WERI-Rb-1 (cell line): ENCODE measurements at regions not wholly inside any gene's neighbourhood (a gene's known extent, or its start where the extent isn't known, plus 50 kb on each side); places are given as distances from the start of the nearest gene placed in this dataset.
A peak's percentile ranks its signal among the peaks of the same experiment; 100 is the strongest.

Experiments used
- DNase-seq: peaks from one replicate; pipeline ENCODE4 v3.0.0-alpha.2; 2020
- H3K27ac ChIP-seq: fragments of 250-450 bp; sonication (Bioruptor Pico); 2 replicates; pipeline ENCODE4 v1.5.1; 2020; ENCODE audit warnings: mild to moderate bottlenecking, moderate library complexity
- H3K27me3 ChIP-seq: fragments of 250-450 bp; sonication (Bioruptor Pico); 2 replicates; pipeline ENCODE4 v1.5.1; 2021; ENCODE audit warnings: mild to moderate bottlenecking, low read depth, moderate library complexity; ENCODE audit not compliant: insufficient read depth, severe bottlenecking
- H3K36me3 ChIP-seq: fragments of 250-450 bp; sonication (Bioruptor Pico); 2 replicates; pipeline ENCODE4 v1.5.1; 2020; ENCODE audit warnings: mild to moderate bottlenecking, moderate library complexity
- H3K4me3 ChIP-seq: 2 replicates; pipeline ENCODE4 v1.5.1; 2011; ENCODE audit warnings: low read depth, mild to moderate bottlenecking, control low read depth, low read length
- H3K9me3 ChIP-seq: fragments of 250-450 bp; sonication (Bioruptor Pico); 2 replicates; pipeline ENCODE4 v1.5.1; 2021; ENCODE audit warnings: mild to moderate bottlenecking, moderate library complexity; ENCODE audit not compliant: severe bottlenecking
- TF ChIP-seq, protein P1 (sequence below): IDR thresholded peaks from 2 replicates; pipeline ENCODE4 v1.5.1; 2011; ENCODE audit warnings: low read depth, mild to moderate bottlenecking, control low read depth, inconsistent platforms, low read length

DNA sequence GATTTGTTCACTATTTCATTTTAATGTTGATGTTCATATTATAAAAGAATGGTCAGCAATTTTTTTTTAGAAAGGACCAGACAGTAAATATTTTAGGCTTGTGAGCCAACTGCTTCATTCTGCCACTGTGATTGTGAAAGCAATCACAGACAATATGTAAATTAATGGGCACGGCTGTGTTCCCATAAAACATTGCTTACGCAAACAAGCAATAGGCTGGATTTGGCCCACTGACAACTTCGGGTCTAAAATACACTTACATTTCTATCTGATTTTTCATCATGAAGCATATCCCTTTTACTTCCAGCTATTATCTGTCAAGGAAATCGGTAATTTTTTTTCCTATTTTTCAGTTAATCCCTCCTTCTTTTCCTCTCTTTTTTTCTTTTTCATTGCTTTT lies 182.2 kb upstream of the CDH2 start:
- H3K9me3 ChIP-seq: no peaks in the 10 kb centered on the region
- TF ChIP-seq, protein P1, sequence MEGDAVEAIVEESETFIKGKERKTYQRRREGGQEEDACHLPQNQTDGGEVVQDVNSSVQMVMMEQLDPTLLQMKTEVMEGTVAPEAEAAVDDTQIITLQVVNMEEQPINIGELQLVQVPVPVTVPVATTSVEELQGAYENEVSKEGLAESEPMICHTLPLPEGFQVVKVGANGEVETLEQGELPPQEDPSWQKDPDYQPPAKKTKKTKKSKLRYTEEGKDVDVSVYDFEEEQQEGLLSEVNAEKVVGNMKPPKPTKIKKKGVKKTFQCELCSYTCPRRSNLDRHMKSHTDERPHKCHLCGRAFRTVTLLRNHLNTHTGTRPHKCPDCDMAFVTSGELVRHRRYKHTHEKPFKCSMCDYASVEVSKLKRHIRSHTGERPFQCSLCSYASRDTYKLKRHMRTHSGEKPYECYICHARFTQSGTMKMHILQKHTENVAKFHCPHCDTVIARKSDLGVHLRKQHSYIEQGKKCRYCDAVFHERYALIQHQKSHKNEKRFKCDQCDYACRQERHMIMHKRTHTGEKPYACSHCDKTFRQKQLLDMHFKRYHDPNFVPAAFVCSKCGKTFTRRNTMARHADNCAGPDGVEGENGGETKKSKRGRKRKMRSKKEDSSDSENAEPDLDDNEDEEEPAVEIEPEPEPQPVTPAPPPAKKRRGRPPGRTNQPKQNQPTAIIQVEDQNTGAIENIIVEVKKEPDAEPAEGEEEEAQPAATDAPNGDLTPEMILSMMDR: no peak
- no peak overlapping the region for H3K27ac ChIP-seq
- DNase-seq: no peak
- no peaks in the 10 kb centered on the region for H3K36me3 ChIP-seq
- H3K4me3 ChIP-seq: no peak overlapping the region
- no peaks in the 10 kb centered on the region for H3K27me3 ChIP-seq

DNA sequence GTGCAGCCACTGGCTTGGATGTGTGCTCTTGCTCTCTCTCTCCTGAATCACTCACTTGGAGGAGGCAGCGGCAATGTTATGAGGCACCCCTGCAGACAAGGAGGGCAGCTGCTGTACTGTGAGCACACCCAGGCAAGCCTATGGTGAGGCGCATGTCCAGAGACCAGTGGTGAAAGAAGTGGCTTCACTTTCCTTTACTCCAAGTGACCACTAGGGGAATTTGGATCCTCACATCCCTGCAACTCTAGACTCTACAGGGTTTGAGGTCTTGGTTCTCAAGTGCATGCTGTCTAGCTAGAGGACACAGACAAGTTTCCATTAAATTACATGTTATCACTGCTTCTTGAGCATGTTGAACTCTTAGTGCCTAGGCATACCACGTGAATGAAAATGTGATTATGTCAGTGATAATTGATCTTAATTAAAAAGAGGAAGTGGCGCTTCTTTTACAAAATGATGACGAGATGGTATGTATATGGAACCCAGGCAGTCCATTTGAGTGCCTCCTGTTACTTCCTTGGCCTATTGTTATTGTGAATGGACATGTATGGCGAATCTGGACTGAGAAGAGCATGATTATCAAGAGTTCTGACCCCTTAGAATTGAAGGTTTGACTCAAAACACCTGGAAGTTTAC lies 181.0 kb upstream of the CDH2 start:
- no peak overlapping the region for H3K4me3 ChIP-seq
- TF ChIP-seq, protein P1: peak; percentile 59
- no peaks in the 10 kb centered on the region for H3K36me3 ChIP-seq

DNA sequence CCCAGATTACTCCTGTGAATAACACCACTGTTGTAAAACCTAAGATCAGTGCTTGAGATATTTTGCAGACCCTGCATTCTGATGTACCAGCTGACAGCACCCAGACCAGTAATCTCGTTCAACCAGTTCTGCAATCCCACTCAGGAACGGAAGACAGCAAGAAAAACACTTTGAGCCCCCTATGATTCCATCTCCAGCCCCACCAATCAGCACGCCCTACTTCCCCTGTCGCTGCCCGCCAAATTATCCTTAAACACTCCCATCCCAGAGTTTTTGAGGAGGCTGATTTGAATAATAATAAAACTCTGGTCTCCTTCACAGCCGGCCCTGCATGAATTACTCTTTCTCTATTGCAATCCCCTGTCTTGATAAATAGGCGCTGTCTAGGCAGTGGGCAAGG lies 173.9 kb upstream of the CDH2 start:
- no peak for DNase-seq
- H3K4me3 ChIP-seq: no peak overlapping the region
- TF ChIP-seq, protein P1: no peak
- H3K27me3 ChIP-seq: no peaks in the 10 kb centered on the region
- H3K36me3 ChIP-seq: no peaks in the 10 kb centered on the region
- no peak overlapping the region for H3K27ac ChIP-seq
- no peaks in the 10 kb centered on the region for H3K9me3 ChIP-seq

More for the DNA sequence above, 181.0 kb upstream of the CDH2 start:
- H3K9me3 ChIP-seq: no peaks in the 10 kb centered on the region
- no peak overlapping the region for H3K27ac ChIP-seq
- no peaks in the 10 kb centered on the region for H3K27me3 ChIP-seq
- DNase-seq: peak; percentile 13

DNA sequence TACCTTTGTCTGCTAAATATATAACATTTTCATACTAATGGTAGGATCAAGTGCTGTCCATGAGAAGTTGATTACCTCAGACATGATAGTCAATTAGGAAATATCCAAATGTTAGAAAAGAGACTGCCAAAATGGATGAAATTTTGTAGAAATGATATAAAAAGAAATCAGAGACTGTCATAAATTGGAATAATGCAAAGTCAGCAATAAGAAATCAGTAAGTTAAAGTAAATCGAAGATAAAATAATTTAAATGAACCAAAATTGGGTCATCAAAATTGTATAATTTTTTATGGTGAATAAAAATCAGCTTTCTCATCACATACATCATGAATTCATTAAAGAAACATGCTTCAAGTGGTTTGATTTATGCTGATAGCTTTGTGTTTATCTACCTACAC lies 165.3 kb upstream of the CDH2 start:
- no peak overlapping the region for H3K27ac ChIP-seq
- no peaks in the 10 kb centered on the region for H3K9me3 ChIP-seq
- H3K4me3 ChIP-seq: no peak overlapping the region
- TF ChIP-seq, protein P1: no peak
- no peak for DNase-seq
- H3K36me3 ChIP-seq: no peaks in the 10 kb centered on the region
- H3K27me3 ChIP-seq: no peaks in the 10 kb centered on the region

DNA sequence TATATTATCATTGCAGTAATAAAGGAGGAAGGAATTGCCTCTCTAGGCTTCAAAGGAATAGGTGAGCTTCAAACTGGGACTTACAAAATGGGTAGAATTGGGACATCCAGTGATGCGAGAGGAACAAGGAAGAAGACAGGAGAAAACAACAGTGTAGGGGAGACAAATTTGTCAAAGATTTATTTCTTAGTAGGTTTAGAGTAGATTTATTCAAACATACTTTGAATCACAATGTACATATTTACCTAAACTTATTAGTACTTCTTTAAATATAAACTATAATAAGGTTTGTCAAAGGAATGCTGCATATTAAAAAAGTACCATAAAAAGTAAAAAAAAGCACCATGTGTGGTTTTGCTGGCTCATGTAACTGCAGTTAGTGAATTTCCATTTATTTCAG lies 161.4 kb upstream of the CDH2 start:
- Histone ChIP-seq H3K9me3 (no peaks in the 10 kb centered on the region), H3K27me3 (no peaks in the 10 kb centered on the region), H3K36me3 (no peaks in the 10 kb centered on the region), H3K4me3 (no peak overlapping the region), H3K27ac (no peak overlapping the region)
- DNase-seq: no peak
- TF ChIP-seq, protein P1: no peak

DNA sequence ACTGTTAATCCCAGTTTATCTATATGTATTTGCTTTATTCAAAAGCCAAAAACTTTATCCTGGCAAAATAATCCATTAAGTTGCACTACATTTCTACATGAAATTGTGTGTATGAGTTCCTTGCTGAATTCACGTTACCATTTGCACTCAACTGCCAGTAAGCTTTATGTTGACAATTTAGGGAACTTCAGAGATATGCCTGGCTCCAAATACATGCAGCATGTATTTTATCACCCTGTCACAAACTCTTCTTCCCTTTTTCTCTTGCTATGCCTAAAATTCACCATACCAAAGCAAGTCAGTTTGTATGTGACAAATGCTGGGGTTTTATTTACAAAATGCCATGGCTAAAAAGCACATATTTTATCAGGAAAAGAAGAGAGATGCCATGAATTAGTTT lies 157.6 kb upstream of the CDH2 start:
- Histone ChIP-seq H3K27ac (no peak overlapping the region), H3K36me3 (no peaks in the 10 kb centered on the region), H3K4me3 (no peak overlapping the region), H3K9me3 (no peaks in the 10 kb centered on the region), H3K27me3 (no peaks in the 10 kb centered on the region)
- no peak for DNase-seq
- TF ChIP-seq, protein P1: no peak
